ENCODE measurements at regions not wholly inside any gene's neighbourhood (a gene's known extent, or its start where the extent isn't known, plus 50 kb on each side); places are given as distances from the start of the nearest gene placed in this dataset.

DNA sequence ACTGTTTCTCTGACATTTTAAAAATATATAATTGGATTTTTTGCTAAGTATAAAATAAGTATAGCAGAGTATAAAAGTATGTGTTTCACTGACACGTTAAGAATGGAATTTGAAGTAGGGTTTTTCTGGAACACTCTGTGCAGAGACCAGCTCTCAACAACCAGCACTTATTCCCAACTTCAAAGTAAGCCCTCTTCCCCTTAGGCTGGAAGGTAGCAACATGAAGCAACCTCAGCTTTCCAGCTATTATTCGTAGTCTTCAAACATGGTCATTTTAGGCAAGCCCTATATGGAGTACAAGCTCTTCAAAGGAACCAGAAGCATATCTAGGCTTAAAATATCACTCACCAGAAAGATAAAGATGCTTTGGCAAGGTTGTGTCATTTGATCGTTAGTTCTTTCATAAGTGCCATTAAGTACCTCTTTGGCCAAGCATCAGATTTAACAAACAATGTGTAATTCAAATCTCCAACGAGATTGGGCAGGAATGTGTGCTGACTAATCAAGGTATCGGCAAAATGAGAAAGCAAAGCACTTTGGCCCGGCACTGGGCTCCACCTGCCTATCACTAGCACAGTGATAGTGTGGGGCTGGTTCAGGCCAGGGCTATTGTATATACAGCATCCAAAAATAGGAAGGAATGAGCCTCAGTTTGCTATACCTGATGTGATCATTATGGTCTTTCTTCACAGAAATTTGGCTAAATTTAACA lies 95.9 kb upstream of the FREM2 start:
- H3K36me3 ChIP-seq (ENCODE audit: control insufficient read depth, insufficient read depth, low read length): no peaks in the 10 kb centered on the region
- no peak overlapping the region for H3K9ac ChIP-seq (ENCODE audit: insufficient read depth in 1 of 2, low read depth in 2 of 2, low read length in 2 of 2)
- H3K79me2 ChIP-seq (ENCODE audit: control insufficient read depth, insufficient read depth, low read length): no peaks in the 10 kb centered on the region
- H2AFZ ChIP-seq (ENCODE audit: low read depth, low read length): no peak overlapping the region
- H3K4me3 ChIP-seq: no peak overlapping the region
- no peaks in the 10 kb centered on the region for H3K9me1 ChIP-seq (ENCODE audit: control insufficient read depth, insufficient read depth, low read length)
- H3K9me3 ChIP-seq (replicated peaks; ENCODE audit: control insufficient read depth, insufficient read depth, low read depth, low read length): no peaks in the 10 kb centered on the region
- H3K4me1 ChIP-seq (replicated peaks in 1 of 2; ENCODE audit: control insufficient read depth in 2 of 2, insufficient read depth in 2 of 2, low read length in 2 of 2): no peaks in the 10 kb centered on the region
- no peak for FAIRE-seq
- in situ Hi-C loops (cut with MboI): loop anchor here (25.0 kb wide), 1 partner anchor 1479 kb away; the partner anchor contains the start of gene CSNK1A1L
- DNase-seq (ENCODE audit: extremely low read depth in 1 of 4, low spot score in 3 of 4): no peak
- no peak overlapping the region for H3K4me2 ChIP-seq (ENCODE audit: insufficient read depth, low read length)
- H3K27ac ChIP-seq (ENCODE audit: extremely low read depth, low read depth, low read length): no peak overlapping the region
- POLR2A ChIA-PET: no interaction called here
- 0% methylated on average over 6 of the region's 6 CpGs for WGBS (ENCODE audit: insufficient coverage, low coverage, missing lambda C conversion rate)
- H3K27me3 ChIP-seq (ENCODE audit: control insufficient read depth in 2 of 2, insufficient read depth in 2 of 2, low read length in 2 of 2): no peaks in the 10 kb centered on the region
- BruUV-seq (replicated peaks): no TSS peak
- CTCF ChIA-PET (ENCODE audit: low intra/inter-chr PET ratio): no interaction called here
- H4K20me1 ChIP-seq (replicated peaks; ENCODE audit: control insufficient read depth, insufficient read depth, low read length): no peaks in the 10 kb centered on the region
- TF ChIP-seq, protein P1, sequence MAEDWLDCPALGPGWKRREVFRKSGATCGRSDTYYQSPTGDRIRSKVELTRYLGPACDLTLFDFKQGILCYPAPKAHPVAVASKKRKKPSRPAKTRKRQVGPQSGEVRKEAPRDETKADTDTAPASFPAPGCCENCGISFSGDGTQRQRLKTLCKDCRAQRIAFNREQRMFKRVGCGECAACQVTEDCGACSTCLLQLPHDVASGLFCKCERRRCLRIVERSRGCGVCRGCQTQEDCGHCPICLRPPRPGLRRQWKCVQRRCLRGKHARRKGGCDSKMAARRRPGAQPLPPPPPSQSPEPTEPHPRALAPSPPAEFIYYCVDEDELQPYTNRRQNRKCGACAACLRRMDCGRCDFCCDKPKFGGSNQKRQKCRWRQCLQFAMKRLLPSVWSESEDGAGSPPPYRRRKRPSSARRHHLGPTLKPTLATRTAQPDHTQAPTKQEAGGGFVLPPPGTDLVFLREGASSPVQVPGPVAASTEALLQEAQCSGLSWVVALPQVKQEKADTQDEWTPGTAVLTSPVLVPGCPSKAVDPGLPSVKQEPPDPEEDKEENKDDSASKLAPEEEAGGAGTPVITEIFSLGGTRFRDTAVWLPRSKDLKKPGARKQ (CRISPR knock-in tag; IDR thresholded peaks at IDR 0.05): no peak
- no peak for TF ChIP-seq ZNF175 (CRISPR knock-in tag; IDR thresholded peaks at IDR 0.05; ENCODE audit: low read depth)
- no peak for TF ChIP-seq ZFP36 (IDR thresholded peaks at IDR 0.05; ENCODE audit: low read depth, low read length, partially characterized antibody)
- TF ChIP-seq KLF16 (IDR thresholded peaks at IDR 0.05): no peak
- no peak for TF ChIP-seq KDM1A (IDR thresholded peaks at IDR 0.05)
- TF ChIP-seq, protein P2, sequence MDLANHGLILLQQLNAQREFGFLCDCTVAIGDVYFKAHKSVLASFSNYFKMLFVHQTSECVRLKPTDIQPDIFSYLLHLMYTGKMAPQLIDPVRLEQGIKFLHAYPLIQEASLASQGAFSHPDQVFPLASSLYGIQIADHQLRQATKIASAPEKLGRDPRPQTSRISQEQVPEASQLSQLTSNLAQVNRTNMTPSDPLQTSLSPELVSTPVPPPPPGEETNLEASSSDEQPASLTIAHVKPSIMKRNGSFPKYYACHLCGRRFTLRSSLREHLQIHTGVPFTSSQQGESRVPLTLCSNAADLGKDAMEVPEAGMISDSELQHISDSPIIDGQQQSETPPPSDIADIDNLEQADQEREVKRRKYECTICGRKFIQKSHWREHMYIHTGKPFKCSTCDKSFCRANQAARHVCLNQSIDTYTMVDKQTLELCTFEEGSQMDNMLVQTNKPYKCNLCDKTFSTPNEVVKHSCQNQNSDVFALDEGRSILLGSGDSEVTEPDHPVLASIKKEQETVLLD (IDR thresholded peaks at IDR 0.05): no peak
- TF ChIP-seq, protein P3, sequence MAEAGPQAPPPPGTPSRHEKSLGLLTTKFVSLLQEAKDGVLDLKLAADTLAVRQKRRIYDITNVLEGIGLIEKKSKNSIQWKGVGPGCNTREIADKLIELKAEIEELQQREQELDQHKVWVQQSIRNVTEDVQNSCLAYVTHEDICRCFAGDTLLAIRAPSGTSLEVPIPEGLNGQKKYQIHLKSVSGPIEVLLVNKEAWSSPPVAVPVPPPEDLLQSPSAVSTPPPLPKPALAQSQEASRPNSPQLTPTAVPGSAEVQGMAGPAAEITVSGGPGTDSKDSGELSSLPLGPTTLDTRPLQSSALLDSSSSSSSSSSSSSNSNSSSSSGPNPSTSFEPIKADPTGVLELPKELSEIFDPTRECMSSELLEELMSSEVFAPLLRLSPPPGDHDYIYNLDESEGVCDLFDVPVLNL (CRISPR knock-in tag; IDR thresholded peaks at IDR 0.05; ENCODE audit: low read depth): no peak
- TF ChIP-seq, protein P4, sequence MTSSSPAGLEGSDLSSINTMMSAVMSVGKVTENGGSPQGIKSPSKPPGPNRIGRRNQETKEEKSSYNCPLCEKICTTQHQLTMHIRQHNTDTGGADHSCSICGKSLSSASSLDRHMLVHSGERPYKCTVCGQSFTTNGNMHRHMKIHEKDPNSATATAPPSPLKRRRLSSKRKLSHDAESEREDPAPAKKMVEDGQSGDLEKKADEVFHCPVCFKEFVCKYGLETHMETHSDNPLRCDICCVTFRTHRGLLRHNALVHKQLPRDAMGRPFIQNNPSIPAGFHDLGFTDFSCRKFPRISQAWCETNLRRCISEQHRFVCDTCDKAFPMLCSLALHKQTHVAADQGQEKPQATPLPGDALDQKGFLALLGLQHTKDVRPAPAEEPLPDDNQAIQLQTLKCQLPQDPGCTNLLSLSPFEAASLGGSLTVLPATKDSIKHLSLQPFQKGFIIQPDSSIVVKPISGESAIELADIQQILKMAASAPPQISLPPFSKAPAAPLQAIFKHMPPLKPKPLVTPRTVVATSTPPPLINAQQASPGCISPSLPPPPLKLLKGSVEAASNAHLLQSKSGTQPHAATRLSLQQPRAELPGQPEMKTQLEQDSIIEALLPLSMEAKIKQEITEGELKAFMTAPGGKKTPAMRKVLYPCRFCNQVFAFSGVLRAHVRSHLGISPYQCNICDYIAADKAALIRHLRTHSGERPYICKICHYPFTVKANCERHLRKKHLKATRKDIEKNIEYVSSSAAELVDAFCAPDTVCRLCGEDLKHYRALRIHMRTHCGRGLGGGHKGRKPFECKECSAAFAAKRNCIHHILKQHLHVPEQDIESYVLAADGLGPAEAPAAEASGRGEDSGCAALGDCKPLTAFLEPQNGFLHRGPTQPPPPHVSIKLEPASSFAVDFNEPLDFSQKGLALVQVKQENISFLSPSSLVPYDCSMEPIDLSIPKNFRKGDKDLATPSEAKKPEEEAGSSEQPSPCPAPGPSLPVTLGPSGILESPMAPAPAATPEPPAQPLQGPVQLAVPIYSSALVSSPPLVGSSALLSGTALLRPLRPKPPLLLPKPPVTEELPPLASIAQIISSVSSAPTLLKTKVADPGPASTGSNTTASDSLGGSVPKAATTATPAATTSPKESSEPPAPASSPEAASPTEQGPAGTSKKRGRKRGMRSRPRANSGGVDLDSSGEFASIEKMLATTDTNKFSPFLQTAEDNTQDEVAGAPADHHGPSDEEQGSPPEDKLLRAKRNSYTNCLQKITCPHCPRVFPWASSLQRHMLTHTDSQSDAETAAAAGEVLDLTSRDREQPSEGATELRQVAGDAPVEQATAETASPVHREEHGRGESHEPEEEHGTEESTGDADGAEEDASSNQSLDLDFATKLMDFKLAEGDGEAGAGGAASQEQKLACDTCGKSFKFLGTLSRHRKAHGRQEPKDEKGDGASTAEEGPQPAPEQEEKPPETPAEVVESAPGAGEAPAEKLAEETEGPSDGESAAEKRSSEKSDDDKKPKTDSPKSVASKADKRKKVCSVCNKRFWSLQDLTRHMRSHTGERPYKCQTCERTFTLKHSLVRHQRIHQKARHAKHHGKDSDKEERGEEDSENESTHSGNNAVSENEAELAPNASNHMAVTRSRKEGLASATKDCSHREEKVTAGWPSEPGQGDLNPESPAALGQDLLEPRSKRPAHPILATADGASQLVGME (CRISPR knock-in tag; IDR thresholded peaks at IDR 0.05): no peak
- no peak for TF ChIP-seq NFE2L1 (tag; IDR thresholded peaks at IDR 0.05; ENCODE audit: borderline replicate concordance, low read depth)
- no peak for ATAC-seq
- intact Hi-C loops (cut with micrococcal nuclease): no loop called here
